H1 (cell line): ENCODE measurements at regions not wholly inside any gene's neighbourhood (a gene's known extent, or its start where the extent isn't known, plus 50 kb on each side); places are given as distances from the start of the nearest gene placed in this dataset.

Experiments used
- POLR2AphosphoS5 ChIP-seq: IDR thresholded peaks from 2 replicates; pipeline ENCODE4 v1.6.1; 2011; ENCODE audit warnings: low read depth, low read length
- SP2 ChIP-seq: IDR thresholded peaks from 2 replicates; pipeline ENCODE4 v1.6.1; 2012; ENCODE audit warnings: mild to moderate bottlenecking, low read length, inconsistent platforms
- SUZ12 ChIP-seq: fragments of 200-600 bp; sonication (generic); IDR thresholded peaks from 2 replicates; pipeline ENCODE4 v1.6.1; 2012; ENCODE audit warnings: mild to moderate bottlenecking, inconsistent platforms, low read length, moderate library complexity, mixed read lengths

DNA sequence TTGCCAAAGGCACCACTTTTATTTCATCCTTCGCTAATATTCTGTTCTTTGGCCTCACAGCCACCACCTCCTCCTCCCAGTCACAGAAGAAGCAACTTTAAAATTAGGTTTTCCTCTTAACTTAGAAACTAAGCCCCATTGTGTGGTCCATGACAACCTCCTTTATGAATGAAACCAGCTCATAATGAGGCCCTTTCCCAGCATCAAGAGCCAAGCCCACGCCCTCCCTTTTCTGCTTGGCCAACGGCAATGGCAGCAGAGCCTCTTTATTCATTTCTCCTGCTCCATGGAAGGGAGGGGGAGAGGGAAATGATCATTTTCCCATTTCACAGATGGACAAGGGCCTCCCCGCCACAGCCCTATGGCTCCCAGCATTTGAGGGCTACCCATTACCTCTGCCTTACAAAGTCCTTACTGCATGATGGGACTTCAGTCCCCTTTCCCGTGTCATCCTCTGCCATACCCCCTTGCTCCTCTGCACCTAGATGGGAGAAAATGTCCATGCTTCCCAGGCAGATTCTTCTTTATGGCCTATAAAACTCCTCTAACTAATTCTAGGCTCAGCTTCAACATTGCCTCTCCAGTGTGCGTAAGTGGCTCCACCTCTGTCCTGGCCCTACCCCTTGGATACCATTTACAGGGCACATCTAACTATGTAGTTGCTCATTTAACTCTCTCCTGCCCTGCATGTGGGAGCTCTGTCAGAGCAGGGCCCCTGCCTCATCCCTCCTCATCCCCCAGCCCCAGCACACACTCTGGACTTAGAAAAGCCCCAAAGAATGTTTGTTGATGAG is 475.5 kb downstream of the RPS24 start (continued):
- no peak for TF ChIP-seq SUZ12
- TF ChIP-seq POLR2AphosphoS5, result no peak
- no peak for TF ChIP-seq SP2
